AG04450 (cell line): ENCODE measurements at regions not wholly inside any gene's neighbourhood (a gene's known extent, or its start where the extent isn't known, plus 50 kb on each side); places are given as distances from the start of the nearest gene placed in this dataset.
A peak's percentile ranks its signal among the peaks of the same experiment; 100 is the strongest.

Experiments
- CTCF ChIA-PET: fragments of 300-600, 350-600 bp; formaldehyde crosslinking; extraction: SDS; loops from one replicate; lab custom pipeline; 2022; ENCODE audit warnings: antibody characterized with exemption, inconsistent platforms; lab: Charles Lee
- POLR2A ChIA-PET: fragments of 350-600 bp; formaldehyde crosslinking; extraction: SDS; loops from one replicate; lab custom pipeline; 2021; ENCODE audit warnings: antibody characterized with exemption, inconsistent platforms; lab: Yijun Ruan, JAX
- DNase-seq: peaks from one replicate; pipeline ENCODE4 v3.0.0-alpha.2; 2011; ENCODE audit warnings: low read depth, low spot score
- H3K27ac ChIP-seq: one replicate; pipeline ENCODE4 v1.5.1; 2012; ENCODE audit warnings: low read depth, low read length, control low read depth
- H3K27me3 ChIP-seq: one replicate; pipeline ENCODE4 v1.6.0; 2012; ENCODE audit warnings: low read length; ENCODE audit not compliant: control insufficient read depth, insufficient read depth
- H3K4me3 ChIP-seq: 2 replicates; pipeline ENCODE4 v1.5.1; 2011; ENCODE audit warnings: mild to moderate bottlenecking, low read depth, low read length, control low read depth
- H3K9me3 ChIP-seq: 2 replicates; pipeline ENCODE4 v1.5.1; 2012; ENCODE audit warnings: low read length; ENCODE audit not compliant: control insufficient read depth, insufficient read depth
- CTCF ChIP-seq: IDR thresholded peaks from 2 replicates; pipeline ENCODE4 v1.5.1; 2011; ENCODE audit warnings: low read depth, low read length, control low read depth, inconsistent platforms

- no peak for DNase-seq
- no peaks in the 10 kb centered on the region for H3K27me3 ChIP-seq
- ChIA-PET POLR2A (no interaction called here), CTCF (no interaction called here)
- no peak overlapping the region for H3K4me3 ChIP-seq
- no peak for TF ChIP-seq CTCF
- H3K9me3 ChIP-seq: no peaks in the 10 kb centered on the region
- H3K27ac ChIP-seq: no peak overlapping the region
Measured at GRCh38 chr7:13185139-13185538, 497.7 kb downstream of the ARL4A start.

GRCh38 chr7:13188236-13188805 lies 500.9 kb downstream of the ARL4A start:
- ChIA-PET POLR2A (no interaction called here), CTCF (no interaction called here)
- Histone ChIP-seq H3K27me3 (no peaks in the 10 kb centered on the region), H3K9me3 (no peaks in the 10 kb centered on the region), H3K27ac (no peak overlapping the region), H3K4me3 (no peak overlapping the region)
- no peak for TF ChIP-seq CTCF
- DNase-seq: no peak

GRCh38 chr7:13188922-13189321 lies 501.5 kb downstream of the ARL4A start:
- Histone ChIP-seq H3K4me3 (no peak overlapping the region), H3K27ac (no peak overlapping the region), H3K9me3 (no peaks in the 10 kb centered on the region), H3K27me3 (no peaks in the 10 kb centered on the region)
- POLR2A ChIA-PET: no interaction called here
- CTCF ChIA-PET: no interaction called here
- TF ChIP-seq CTCF: no peak
- DNase-seq: no peak

DNA sequence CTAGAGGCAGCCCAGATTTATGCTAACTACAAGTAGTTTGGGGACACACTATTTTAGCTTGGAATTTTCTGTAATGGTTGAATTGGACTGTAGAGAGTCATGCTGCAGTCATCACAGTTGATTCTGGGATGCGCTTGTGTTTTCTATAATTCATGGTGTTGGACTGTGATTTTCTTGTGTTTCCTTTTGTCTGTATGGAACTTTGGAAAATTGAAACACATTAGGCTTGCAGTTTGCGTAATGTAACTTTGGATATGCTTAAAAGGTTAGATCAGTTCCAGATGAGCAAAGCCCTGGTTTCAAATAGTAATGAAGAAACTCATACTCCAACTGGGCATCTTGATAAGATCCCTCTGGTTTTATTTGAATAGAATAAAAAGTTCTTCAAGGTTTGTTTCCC lies 502.2 kb downstream of the ARL4A start:
- Histone ChIP-seq H3K9me3 (no peaks in the 10 kb centered on the region), H3K4me3 (no peak overlapping the region), H3K27me3 (no peaks in the 10 kb centered on the region), H3K27ac (no peak overlapping the region)
- CTCF ChIA-PET: no interaction called here
- POLR2A ChIA-PET: no interaction called here
- no peak for TF ChIP-seq CTCF
- no peak for DNase-seq

DNA sequence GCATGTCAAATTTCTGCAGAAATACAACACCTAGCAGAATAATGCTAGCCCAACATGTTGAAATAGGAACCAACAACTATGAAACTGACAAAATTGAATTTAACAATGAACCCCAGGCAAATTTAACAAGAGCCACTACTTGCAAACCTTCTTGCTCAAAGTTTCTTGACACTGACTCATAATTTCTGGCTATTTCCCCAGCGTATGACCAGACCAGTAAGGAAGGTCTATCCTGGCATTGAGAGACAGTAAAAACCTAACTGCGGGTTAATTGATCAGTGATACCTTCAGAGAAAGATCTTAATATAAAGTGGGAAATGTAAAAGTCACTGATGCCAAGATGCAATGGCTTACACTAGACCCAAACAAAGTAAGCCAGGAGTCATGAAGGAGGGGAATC lies 510.1 kb downstream of the ARL4A start:
- no peak overlapping the region for H3K4me3 ChIP-seq
- POLR2A ChIA-PET: no interaction called here
- no peaks in the 10 kb centered on the region for H3K9me3 ChIP-seq
- CTCF ChIA-PET: no interaction called here
- no peak overlapping the region for H3K27ac ChIP-seq
- no peak for TF ChIP-seq CTCF
- no peaks in the 10 kb centered on the region for H3K27me3 ChIP-seq
- peak; percentile 4 for DNase-seq
